ENCODE measurements at regions not wholly inside any gene's neighbourhood (a gene's known extent, or its start where the extent isn't known, plus 50 kb on each side); places are given as distances from the start of the nearest gene placed in this dataset.

GRCh38 chr15:98195796-98196195, 235.3 kb downstream of the ARRDC4 start:
- no peaks in the 10 kb centered on the region for H3K4me1 ChIP-seq
- peaks cover 0 to 3% (median 0%) of the 10 kb centered on the region in 4 donors for H3K9me3 ChIP-seq
- intact Hi-C loops (cut with DNase I): no loop called here
- peaks cover 0 to 8% (median 0%) of the 10 kb centered on the region in 3 donors for H3K27me3 ChIP-seq
- 39 to 63% methylated on average over 3 of the region's 3 CpGs for WGBS, 2 donors
- H3K36me3 ChIP-seq: no peaks in the 10 kb centered on the region
- DNase-seq: no peak
- TF ChIP-seq CTCF (IDR thresholded peaks at IDR 0.05): no peak
- TF ChIP-seq EP300 (IDR thresholded peaks at IDR 0.05): no peak
- no peak for TF ChIP-seq POLR2AphosphoS5 (IDR thresholded peaks at IDR 0.05)
- TF ChIP-seq POLR2A (IDR thresholded peaks at IDR 0.05): no peak
- no peak overlapping the region for H3K27ac ChIP-seq
- no peak overlapping the region for H3K4me3 ChIP-seq

- H3K9me3 ChIP-seq: no peaks in the 10 kb centered on the region
- no peak overlapping the region for H3K4me3 ChIP-seq
- no peaks in the 10 kb centered on the region for H3K4me1 ChIP-seq
- no peak for DNase-seq
- TF ChIP-seq CTCF (IDR thresholded peaks at IDR 0.05): no peak
- no peak for TF ChIP-seq POLR2A (IDR thresholded peaks at IDR 0.05)
- no peak for TF ChIP-seq POLR2AphosphoS5 (IDR thresholded peaks at IDR 0.05)
- TF ChIP-seq EP300 (IDR thresholded peaks at IDR 0.05): no peak
- H3K27ac ChIP-seq: no peak overlapping the region
- intact Hi-C loops (cut with DNase I): no loop called here
- no peaks in the 10 kb centered on the region for H3K36me3 ChIP-seq
- 66% methylated on average over 6 of the region's 6 CpGs for WGBS, 2 donors
- H3K27me3 ChIP-seq: peaks cover 0 to 8% (median 0%) of the 10 kb centered on the region in 3 donors
These were observed 235.9 kb downstream of the ARRDC4 start for GRCh38 chr15:98196371-98196770.

DNA sequence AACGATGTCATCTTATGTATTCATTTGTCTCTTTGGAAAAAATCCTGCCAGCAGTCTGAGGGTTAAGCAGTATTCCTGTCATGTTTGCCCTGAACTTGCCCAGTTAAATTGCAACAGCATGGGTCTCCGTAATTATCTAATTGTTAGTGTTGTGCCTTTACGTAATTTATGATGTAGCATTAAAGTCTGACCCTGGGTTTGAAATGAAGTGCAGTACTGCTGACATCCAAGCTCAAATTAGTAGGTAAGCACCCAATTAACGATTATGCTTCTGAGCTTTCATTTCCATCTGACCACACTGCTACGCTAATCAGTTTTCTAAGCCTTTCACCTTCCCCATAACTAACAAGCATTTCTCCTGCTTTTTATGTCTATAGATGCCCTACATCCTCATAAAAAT, 241.8 kb downstream of the ARRDC4 start:
- TF ChIP-seq EP300 (IDR thresholded peaks at IDR 0.05) (no peak), POLR2A (IDR thresholded peaks at IDR 0.05) (no peak), POLR2AphosphoS5 (IDR thresholded peaks at IDR 0.05) (no peak), CTCF (IDR thresholded peaks at IDR 0.05) (no peak)
- WGBS, 2 donors: 32 to 60% methylated on average over 5 of the region's 5 CpGs
- no peaks in the 10 kb centered on the region for H3K36me3 ChIP-seq
- no peaks in the 10 kb centered on the region for H3K4me1 ChIP-seq
- no peak overlapping the region for H3K27ac ChIP-seq
- no peak overlapping the region for H3K4me3 ChIP-seq
- no peak for DNase-seq
- H3K27me3 ChIP-seq: no peaks in the 10 kb centered on the region
- intact Hi-C loops (cut with DNase I): no loop called here
- no peaks in the 10 kb centered on the region for H3K9me3 ChIP-seq

DNA sequence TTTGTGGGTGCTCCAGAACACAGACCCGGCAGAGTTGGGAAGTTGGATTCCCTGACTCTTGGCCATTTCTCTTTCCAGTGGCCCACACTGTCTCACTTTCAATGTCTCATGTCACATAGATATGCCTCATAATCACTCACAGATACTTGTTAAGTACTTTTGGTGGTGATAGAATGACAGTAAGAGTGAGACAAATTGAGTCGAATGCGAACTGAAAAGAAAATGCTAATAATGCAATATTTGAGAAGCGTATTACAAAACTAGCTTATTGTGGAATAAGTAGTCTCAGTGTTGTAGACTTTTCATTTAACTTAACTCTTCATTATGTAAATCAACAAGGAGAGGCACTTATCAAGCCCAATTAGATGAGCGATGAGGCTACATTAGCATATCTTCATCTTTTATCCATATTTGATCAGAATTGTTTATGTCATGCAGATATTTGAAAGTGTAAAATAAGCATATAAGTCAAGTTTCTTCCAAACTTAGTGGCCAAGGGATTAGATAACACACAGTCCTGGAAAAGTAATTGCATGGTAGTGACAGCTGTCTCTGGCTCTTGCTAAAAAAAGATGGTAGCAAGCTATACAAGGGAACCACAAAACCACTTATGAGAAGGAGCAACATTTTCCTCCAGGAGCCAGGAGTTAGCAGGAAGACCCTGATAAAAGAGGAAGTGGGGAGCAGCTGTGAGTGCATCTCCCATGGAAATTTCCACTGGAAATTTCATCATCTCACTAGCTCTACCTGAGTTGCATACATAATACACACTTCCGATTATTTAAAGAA, 243.6 kb downstream of the ARRDC4 start:
- no peak for TF ChIP-seq EP300 (IDR thresholded peaks at IDR 0.05)
- no peak for TF ChIP-seq CTCF (IDR thresholded peaks at IDR 0.05)
- no peak for TF ChIP-seq POLR2AphosphoS5 (IDR thresholded peaks at IDR 0.05)
- no peak for TF ChIP-seq POLR2A (IDR thresholded peaks at IDR 0.05)
- H3K27me3 ChIP-seq: no peaks in the 10 kb centered on the region
- 93% methylated on average over 6 of the region's 6 CpGs for WGBS, 2 donors

DNA sequence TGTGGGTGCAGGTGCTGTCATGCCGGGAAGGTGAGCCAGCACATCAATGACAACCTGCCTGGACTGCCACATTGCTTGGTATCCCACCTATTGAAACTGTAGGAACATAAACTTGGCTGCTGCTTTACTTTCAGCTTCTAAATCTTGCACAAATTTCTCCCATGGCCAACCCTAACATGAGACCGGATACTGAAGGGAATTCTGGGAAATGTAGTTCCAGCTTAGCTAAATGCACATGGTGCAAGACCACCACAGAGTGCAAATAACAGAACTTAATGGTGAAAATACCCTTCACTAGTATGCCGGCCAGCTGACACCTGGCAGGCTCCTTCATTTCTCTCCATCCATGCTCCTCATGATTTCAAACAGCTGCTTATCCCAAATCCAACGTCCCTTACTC, 247.4 kb downstream of the ARRDC4 start:
- no peak for TF ChIP-seq CTCF (IDR thresholded peaks at IDR 0.05)
- no peak for TF ChIP-seq EP300 (IDR thresholded peaks at IDR 0.05)
- TF ChIP-seq POLR2AphosphoS5 (IDR thresholded peaks at IDR 0.05): no peak
- TF ChIP-seq POLR2A (IDR thresholded peaks at IDR 0.05): no peak
- Histone ChIP-seq H3K27me3 (no peaks in the 10 kb centered on the region), H3K27ac (no peak overlapping the region), H3K9me3 (no peaks in the 10 kb centered on the region), H3K4me3 (no peak overlapping the region), H3K4me1 (no peaks in the 10 kb centered on the region), H3K36me3 (no peaks in the 10 kb centered on the region)
- WGBS, 2 donors: 73 to 79% methylated on average over 4 of the region's 4 CpGs
- no peak for DNase-seq
- intact Hi-C loops (cut with DNase I): no loop called here

More for the DNA sequence above, 243.6 kb downstream of the ARRDC4 start:
- H3K4me1 ChIP-seq: no peaks in the 10 kb centered on the region
- H3K9me3 ChIP-seq: no peaks in the 10 kb centered on the region
- H3K27ac ChIP-seq: no peak overlapping the region
- H3K36me3 ChIP-seq: no peaks in the 10 kb centered on the region
- H3K4me3 ChIP-seq: no peak overlapping the region
- intact Hi-C loops (cut with DNase I): no loop called here
- DNase-seq: no peak

Measured in sigmoid colon (tissue), 6 donors.